ENCODE measurements at regions not wholly inside any gene's neighbourhood (a gene's known extent, or its start where the extent isn't known, plus 50 kb on each side); places are given as distances from the start of the nearest gene placed in this dataset.

GRCh38 chr3:27584874-27585273, 100.7 kb upstream of the SLC4A7 start:
- H3K36me3 Mint-ChIP-seq (ENCODE audit: insufficient read depth, unreplicated experiment): no peaks in the 10 kb centered on the region

DNA sequence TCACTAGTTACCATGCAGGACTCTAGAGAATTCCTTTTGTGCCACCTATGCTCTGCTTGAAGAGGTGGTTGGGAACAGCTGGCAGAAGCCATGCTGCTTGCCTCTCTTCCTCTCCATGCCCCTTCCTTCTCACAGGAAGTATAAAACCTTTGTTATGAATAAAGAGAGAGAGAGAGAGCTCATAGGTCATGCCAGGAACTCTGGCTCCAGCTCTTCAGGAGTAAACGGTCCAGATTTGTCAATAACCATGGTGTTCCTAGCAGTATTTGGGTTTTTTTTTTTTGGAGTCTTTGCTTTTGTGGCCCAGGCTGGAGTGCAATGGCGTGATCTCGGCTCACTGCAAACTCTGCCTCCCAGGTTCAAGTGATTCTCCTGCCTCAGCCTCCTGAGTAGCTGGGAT, 97.7 kb upstream of the SLC4A7 start:
- intact Hi-C loops (cut with micrococcal nuclease; ENCODE audit: unreplicated experiment): no loop called here
- Mint-ChIP-seq H3K36me3 (ENCODE audit: insufficient read depth, unreplicated experiment) (no peaks in the 10 kb centered on the region), H3K4me1 (ENCODE audit: low read depth, unreplicated experiment) (peaks cover 8% of the 10 kb centered on the region), H3K4me3 (ENCODE audit: low read depth, unreplicated experiment) (no peak overlapping the region), H3K27ac (ENCODE audit: unreplicated experiment) (no peak overlapping the region), H3K9me3 (ENCODE audit: low read depth, unreplicated experiment) (no peaks in the 10 kb centered on the region), H3K27me3 (ENCODE audit: unreplicated experiment) (no peaks in the 10 kb centered on the region)
- no peak for DNase-seq
- TF ChIP-seq CTCF (IDR thresholded peaks at IDR 0.05; ENCODE audit: unreplicated experiment): no peak
- no TSS peak for BruUV-seq (replicated peaks)
- CTCF ChIA-PET: no interaction called here

More at GRCh38 chr3:27584874-27585273, 100.7 kb upstream of the SLC4A7 start:
- no TSS peak for BruUV-seq (replicated peaks)
- no peak overlapping the region for H3K27ac Mint-ChIP-seq (ENCODE audit: unreplicated experiment)
- no peak for TF ChIP-seq CTCF (IDR thresholded peaks at IDR 0.05; ENCODE audit: unreplicated experiment)
- no peaks in the 10 kb centered on the region for H3K9me3 Mint-ChIP-seq (ENCODE audit: low read depth, unreplicated experiment)
- CTCF ChIA-PET: no interaction called here
- no peak overlapping the region for H3K4me3 Mint-ChIP-seq (ENCODE audit: low read depth, unreplicated experiment)
- no peak for DNase-seq
- no peaks in the 10 kb centered on the region for H3K27me3 Mint-ChIP-seq (ENCODE audit: unreplicated experiment)
- intact Hi-C loops (cut with micrococcal nuclease; ENCODE audit: unreplicated experiment): no loop called here
- H3K4me1 Mint-ChIP-seq (ENCODE audit: low read depth, unreplicated experiment): peaks cover 4% of the 10 kb centered on the region

GRCh38 chr3:27578032-27578431, 93.8 kb upstream of the SLC4A7 start:
- Mint-ChIP-seq H3K27me3 (ENCODE audit: unreplicated experiment) (no peaks in the 10 kb centered on the region), H3K4me3 (ENCODE audit: low read depth, unreplicated experiment) (no peak overlapping the region), H3K9me3 (ENCODE audit: low read depth, unreplicated experiment) (no peaks in the 10 kb centered on the region), H3K36me3 (ENCODE audit: insufficient read depth, unreplicated experiment) (no peaks in the 10 kb centered on the region), H3K4me1 (ENCODE audit: low read depth, unreplicated experiment) (peaks cover 8% of the 10 kb centered on the region), H3K27ac (ENCODE audit: unreplicated experiment) (no peak overlapping the region)
- no peak for DNase-seq
- CTCF ChIA-PET: no interaction called here
- intact Hi-C loops (cut with micrococcal nuclease; ENCODE audit: unreplicated experiment): no loop called here
- no TSS peak for BruUV-seq (replicated peaks)
- TF ChIP-seq CTCF (IDR thresholded peaks at IDR 0.05; ENCODE audit: unreplicated experiment): no peak

DNA sequence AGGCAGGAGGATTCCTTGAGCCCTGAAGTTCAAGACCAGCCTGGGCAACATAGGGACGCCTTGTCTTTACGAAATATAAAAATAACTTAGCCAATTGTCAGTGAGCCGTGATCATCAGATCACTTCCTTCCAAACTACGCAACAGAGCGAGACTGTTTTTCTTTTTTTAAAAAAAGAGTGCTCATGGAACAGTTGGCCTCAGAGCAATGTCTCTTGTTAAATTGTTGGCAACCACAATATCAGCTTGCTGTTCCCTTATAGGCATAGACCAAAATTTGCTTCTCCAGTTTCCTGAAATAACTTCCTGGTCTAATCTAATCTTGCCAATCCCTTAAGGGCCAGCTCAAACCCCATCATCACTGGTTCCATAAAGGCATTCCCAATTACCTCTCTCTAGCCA, 93.3 kb upstream of the SLC4A7 start:
- intact Hi-C loops (cut with micrococcal nuclease; ENCODE audit: unreplicated experiment): no loop called here
- H3K4me3 Mint-ChIP-seq (ENCODE audit: low read depth, unreplicated experiment): no peak overlapping the region
- no peaks in the 10 kb centered on the region for H3K27me3 Mint-ChIP-seq (ENCODE audit: unreplicated experiment)
- H3K36me3 Mint-ChIP-seq (ENCODE audit: insufficient read depth, unreplicated experiment): no peaks in the 10 kb centered on the region
- CTCF ChIA-PET: interaction anchor here (0.6 kb wide), 1 partner anchor 666 kb away, joined by 3 read pairs; no protein-coding TSS in a partner anchor
- peaks cover 8% of the 10 kb centered on the region for H3K4me1 Mint-ChIP-seq (ENCODE audit: low read depth, unreplicated experiment)
- no peak overlapping the region for H3K27ac Mint-ChIP-seq (ENCODE audit: unreplicated experiment)
- TF ChIP-seq CTCF (IDR thresholded peaks at IDR 0.05; ENCODE audit: unreplicated experiment): no peak
- no TSS peak for BruUV-seq (replicated peaks)
- DNase-seq: no peak
- no peaks in the 10 kb centered on the region for H3K9me3 Mint-ChIP-seq (ENCODE audit: low read depth, unreplicated experiment)
